Endothelial cell of umbilical vein (primary cell): ENCODE measurements at regions not wholly inside any gene's neighbourhood (a gene's known extent, or its start where the extent isn't known, plus 50 kb on each side); places are given as distances from the start of the nearest gene placed in this dataset.

Experiments used
- CTCF ChIP-seq, 2 donors: IDR thresholded peaks; 1 replicate in 1 of 2; 2 replicates in 1 of 2; pipeline ENCODE4 v1.5.1; 2011; ENCODE audit warnings: low read length in 2 of 2, mild to moderate bottlenecking in 2 of 2, moderate library complexity in 2 of 2, control low read depth in 1 of 2, inconsistent platforms in 1 of 2, low read depth in 1 of 2; ENCODE audit not compliant: insufficient read depth in 1 of 2; ENCODE audit errors: extremely low read depth in 1 of 2
- EZH2 ChIP-seq: IDR thresholded peaks from 2 replicates; pipeline ENCODE4 v1.6.1; 2012; ENCODE audit warnings: borderline replicate concordance, low read depth, mild to moderate bottlenecking, moderate library complexity, low read length, inconsistent platforms; ENCODE audit not compliant: severe bottlenecking
- JUN ChIP-seq: IDR thresholded peaks from 2 replicates; pipeline ENCODE4 v1.6.1; 2011; ENCODE audit warnings: borderline replicate concordance, low read depth; ENCODE audit not compliant: insufficient read length, insufficient read depth
- MAX ChIP-seq: IDR thresholded peaks from 2 replicates; pipeline ENCODE4 v1.6.1; 2011; ENCODE audit not compliant: insufficient read depth, insufficient read length
- MYC ChIP-seq: IDR thresholded peaks from one replicate; pipeline ENCODE4 v1.6.1; 2011; ENCODE audit warnings: mild to moderate bottlenecking, low read depth, low read length
- POLR2A ChIP-seq: IDR thresholded peaks from 2 replicates; pipeline ENCODE4 v1.6.1; 2012; ENCODE audit warnings: low read depth, mild to moderate bottlenecking, control low read depth, low read length
- POLR2AphosphoS5 ChIP-seq: IDR thresholded peaks from 2 replicates; pipeline ENCODE4 v1.6.1; 2012; ENCODE audit warnings: low read depth, mild to moderate bottlenecking, control low read depth, low read length, moderate library complexity; ENCODE audit not compliant: insufficient read depth

- TF ChIP-seq POLR2AphosphoS5: no peak
- no peak for TF ChIP-seq EZH2
- TF ChIP-seq POLR2A: no peak
- TF ChIP-seq CTCF (IDR thresholded peaks at IDR 0.05; ENCODE audit: extremely low read depth in 1 of 2, insufficient read depth in 1 of 2, low read depth in 1 of 2, low read length in 2 of 2): no peak
- no peak for TF ChIP-seq MYC
- no peak for TF ChIP-seq JUN
- no peak for TF ChIP-seq MAX
These were observed 1801.0 kb downstream of the C4orf33 start for GRCh38 chr4:130896920-130897319.
